IMR-90 (cell line): ENCODE measurements at regions not wholly inside any gene's neighbourhood (a gene's known extent, or its start where the extent isn't known, plus 50 kb on each side); places are given as distances from the start of the nearest gene placed in this dataset.

Source experiments
- ATAC-seq: fragments of 200-7000 bp; cut with Tn5 transposase; 2 replicates; pipeline ENCODE4 v1.9.1; 2020; ENCODE audit warnings: low read depth, mild to moderate bottlenecking, moderate library complexity
- BruUV-seq: library from RNA; stranded (reverse); fragments of 400-500 nt; replicated peaks from 2 replicates; lab custom pipeline; 2021; lab: Mats Ljungman, UMichigan
- CTCF ChIA-PET: fragments of 300-600 bp; formaldehyde crosslinking; extraction: SDS; loops from one replicate; lab custom pipeline; 2021; ENCODE audit warnings: antibody characterized with exemption; lab: Yijun Ruan, JAX
- POLR2A ChIA-PET: fragments of 300-600 bp; sonication (Branson Sonifier 250); formaldehyde crosslinking; loops from one replicate; lab custom pipeline; 2022; ENCODE audit warnings: antibody characterized with exemption; ENCODE audit not compliant: unreplicated experiment; lab: Charles Lee
- DNase-seq: peaks from one replicate; pipeline ENCODE4 v3.0.0; 2013
- H2AFZ ChIP-seq: replicated peaks from 2 replicates; pipeline ENCODE3; 2013; ENCODE audit warnings: low read length, mild to moderate bottlenecking; ENCODE audit not compliant: poor library complexity
- H2AK5ac ChIP-seq: 2 replicates; pipeline ENCODE4 v1.6.1; 2013; ENCODE audit warnings: low read depth, low read length, inconsistent platforms
- H2AK9ac ChIP-seq: replicated peaks from 2 replicates; pipeline ENCODE3; 2013; ENCODE audit warnings: mild to moderate bottlenecking, low read depth, low read length, moderate library complexity; ENCODE audit not compliant: poor library complexity
- H2BK120ac ChIP-seq: 2 replicates; pipeline ENCODE4 v1.6.1; 2013; ENCODE audit warnings: low read depth, low read length, inconsistent platforms
- H2BK15ac ChIP-seq: 3 replicates; pipeline ENCODE4 v1.6.1; 2013; ENCODE audit warnings: low read depth, low read length, inconsistent platforms
- H2BK20ac ChIP-seq: 2 replicates; pipeline ENCODE4 v1.6.1; 2013; ENCODE audit warnings: low read depth, mild to moderate bottlenecking, inconsistent platforms, low read length, moderate library complexity
- H2BK5ac ChIP-seq: 2 replicates; pipeline ENCODE4 v1.6.1; 2013; ENCODE audit warnings: mild to moderate bottlenecking, low read depth, low read length, inconsistent platforms; ENCODE audit not compliant: poor library complexity, severe bottlenecking
- H3K14ac ChIP-seq: replicated peaks from 2 replicates; pipeline ENCODE4 v1.6.1; 2013; ENCODE audit warnings: low read depth, low read length, inconsistent platforms
- H3K18ac ChIP-seq: 2 replicates; pipeline ENCODE4 v1.6.1; 2013; ENCODE audit warnings: low read depth, low read length, control low read depth
- H3K23ac ChIP-seq: 2 replicates; pipeline ENCODE4 v1.6.1; 2013; ENCODE audit warnings: low read depth, low read length, inconsistent platforms
- H3K27ac ChIP-seq: 2 replicates; pipeline ENCODE4 v1.5.1; 2013; ENCODE audit warnings: mild to moderate bottlenecking, control low read depth, low read length; ENCODE audit not compliant: insufficient read depth
- H3K27me3 ChIP-seq: 2 replicates; pipeline ENCODE4 v1.6.1; 2013; ENCODE audit warnings: low read length; ENCODE audit not compliant: control insufficient read depth, insufficient read depth
- H3K36me3 ChIP-seq: 2 replicates; pipeline ENCODE4 v1.6.1; 2013; ENCODE audit warnings: low read length, mixed read lengths; ENCODE audit not compliant: control insufficient read depth, insufficient read depth
- H3K4ac ChIP-seq: 2 replicates; pipeline ENCODE4 v1.6.1; 2013; ENCODE audit warnings: low read depth, low read length, inconsistent platforms
- H3K4me1 ChIP-seq: 2 replicates; pipeline ENCODE4 v1.6.1; 2013; ENCODE audit warnings: low read length, mixed read lengths; ENCODE audit not compliant: control insufficient read depth, insufficient read depth
- H3K4me2 ChIP-seq: 2 replicates; pipeline ENCODE4 v1.6.1; 2013; ENCODE audit warnings: low read depth, mild to moderate bottlenecking, control low read depth, low read length, moderate library complexity
- H3K4me3 ChIP-seq: 2 replicates; pipeline ENCODE4 v1.5.1; 2013; ENCODE audit warnings: low read depth, mild to moderate bottlenecking, control low read depth, low read length, moderate library complexity; ENCODE audit not compliant: insufficient read depth
- H3K56ac ChIP-seq: 2 replicates; pipeline ENCODE4 v1.6.1; 2013; ENCODE audit warnings: low read length, inconsistent platforms; ENCODE audit not compliant: insufficient read depth; ENCODE audit errors: extremely low read depth
- H3K79me1 ChIP-seq, 2 experiments: 2 replicates each; pipeline ENCODE4 v1.6.1; 2013; ENCODE audit warnings: low read length in 2 of 2, inconsistent platforms in 1 of 2, low read depth in 1 of 2
- H3K9ac ChIP-seq: 2 replicates; pipeline ENCODE4 v1.6.1; 2013; ENCODE audit warnings: low read depth, low read length, control low read depth
- H3K9me1 ChIP-seq: 2 replicates; pipeline ENCODE4 v1.6.1; 2013; ENCODE audit warnings: low read length, inconsistent platforms; ENCODE audit not compliant: insufficient read depth
- H3K9me3 ChIP-seq: 2 replicates; pipeline ENCODE4 v1.6.1; 2013; ENCODE audit warnings: low read length; ENCODE audit not compliant: control insufficient read depth, insufficient read depth
- H4K20me1 ChIP-seq: 2 replicates; pipeline ENCODE4 v1.6.1; 2013; ENCODE audit warnings: low read length, inconsistent platforms; ENCODE audit not compliant: insufficient read depth
- H4K5ac ChIP-seq: 2 replicates; pipeline ENCODE4 v1.6.1; 2013; ENCODE audit warnings: mild to moderate bottlenecking, low read depth, low read length, control low read depth
- H4K8ac ChIP-seq, 2 experiments: 2 replicates each; pipeline ENCODE4 v1.6.1; 2013; ENCODE audit warnings: low read depth in 2 of 2, low read length in 2 of 2, control low read depth in 1 of 2, inconsistent platforms in 1 of 2
- H4K91ac ChIP-seq: 2 replicates; pipeline ENCODE4 v1.6.1; 2013; ENCODE audit warnings: low read depth, low read length, inconsistent platforms; ENCODE audit not compliant: insufficient read depth
- BHLHE40 ChIP-seq: fragments of 150-350 bp; IDR thresholded peaks from 2 replicates; pipeline ENCODE4 v1.6.1; 2016; ENCODE audit warnings: mild to moderate bottlenecking, low read depth, low read length
- CHD1 ChIP-seq: IDR thresholded peaks from 2 replicates; pipeline ENCODE4 v1.6.1; 2012; ENCODE audit warnings: low read depth, low read length, improper control_type of control experiment
- CTCF ChIP-seq: conservative IDR thresholded peaks from 2 replicates; pipeline ENCODE4 v1.5.1; 2012; ENCODE audit warnings: mild to moderate bottlenecking, low read depth, low read length, improper control_type of control experiment
- ELK1 ChIP-seq: fragments of 150-350 bp; IDR thresholded peaks from 2 replicates; pipeline ENCODE4 v1.6.1; 2016; ENCODE audit warnings: low read depth, mild to moderate bottlenecking, low read length, moderate library complexity, borderline replicate concordance
- FOS ChIP-seq: fragments of 150-350 bp; IDR thresholded peaks from 2 replicates; pipeline ENCODE4 v1.6.1; 2016; ENCODE audit warnings: low read depth, low read length
- MAFK ChIP-seq: IDR thresholded peaks from 2 replicates; pipeline ENCODE4 v1.6.1; 2012; ENCODE audit warnings: low read depth, low read length, improper control_type of control experiment
- MAZ ChIP-seq: IDR thresholded peaks from 2 replicates; pipeline ENCODE4 v1.6.1; 2012; ENCODE audit warnings: low read depth, mild to moderate bottlenecking, low read length, improper control_type of control experiment, moderate library complexity, borderline replicate concordance
- MXI1 ChIP-seq: IDR thresholded peaks from 2 replicates; pipeline ENCODE4 v1.6.1; 2012; ENCODE audit warnings: low read depth, mild to moderate bottlenecking, low read length, moderate library complexity, borderline replicate concordance
- NFE2L2 ChIP-seq: fragments of 150-350 bp; IDR thresholded peaks from 2 replicates; pipeline ENCODE4 v1.6.1; 2016; ENCODE audit warnings: low read depth, mild to moderate bottlenecking, low read length
- POLR2A ChIP-seq: IDR thresholded peaks from 2 replicates; pipeline ENCODE4 v1.6.1; 2012; ENCODE audit warnings: mild to moderate bottlenecking, low read depth, low read length
- RAD21 ChIP-seq: IDR thresholded peaks from 2 replicates; pipeline ENCODE4 v1.6.1; 2012; ENCODE audit warnings: low read length, improper control_type of control experiment
- RCOR1 ChIP-seq: IDR thresholded peaks from 2 replicates; pipeline ENCODE4 v1.6.1; 2012; ENCODE audit warnings: mild to moderate bottlenecking, low read length, improper control_type of control experiment; ENCODE audit not compliant: insufficient replicate concordance
- RFX5 ChIP-seq: IDR thresholded peaks from 2 replicates; pipeline ENCODE4 v1.8.0; 2012; ENCODE audit warnings: low read depth, mild to moderate bottlenecking, low read length, moderate library complexity
- SMC3 ChIP-seq: fragments of 150-350 bp; IDR thresholded peaks from 2 replicates; pipeline ENCODE4 v1.6.1; 2016; ENCODE audit warnings: low read depth, mild to moderate bottlenecking, antibody characterized with exemption, low read length, moderate library complexity
- USF2 ChIP-seq: fragments of 150-350 bp; IDR thresholded peaks from 2 replicates; pipeline ENCODE4 v1.6.1; 2017; ENCODE audit warnings: mild to moderate bottlenecking, antibody characterized with exemption, low read length, low read depth
- WGBS, 2 experiments: methylation state at CpG; one replicate each; pipeline versions ENCODE4 v1.1.5 to v1.1.7; 2013; ENCODE audit warnings: missing lambda C conversion rate in 2 of 2; ENCODE audit not compliant: insufficient read length in 1 of 2; ENCODE audit errors: extremely low coverage in 2 of 2; 5-methylcytosine and 5-hydroxymethylcytosine counted together
- dilution Hi-C: fragments of 300-500 bp; cut with HindIII; formaldehyde crosslinking; loops from one replicate; pipeline ENCODE4 v1.14.3; 2018; ENCODE audit warnings: low sequenced_read_pairs; ENCODE audit not compliant: unreplicated experiment
- in situ Hi-C: fragments of 300-500 bp; cut with MboI; formaldehyde crosslinking; loops from 3 replicates; pipeline ENCODE4 v1.14.3; 2019; ENCODE audit warnings: low sequenced_read_pairs, inconsistent platforms, mixed read lengths
- intact Hi-C: fragments of 100-400 bp; cut with micrococcal nuclease; formaldehyde crosslinking; loops from 2 replicates; pipeline ENCODE4 v1.10.0; 2022

- H3K4ac ChIP-seq: no peak overlapping the region
- no peaks in the 10 kb centered on the region for H3K4me1 ChIP-seq
- no TSS peak for BruUV-seq
- H3K27ac ChIP-seq: no peak overlapping the region
- H3K9me1 ChIP-seq: no peaks in the 10 kb centered on the region
- intact Hi-C loops (no loop called here), dilution Hi-C loops (no loop called here), in situ Hi-C loops (no loop called here)
- no peak overlapping the region for H4K5ac ChIP-seq
- H3K9me3 ChIP-seq: no peaks in the 10 kb centered on the region
- no CpG with 5 or more reads among the region's 5 CpGs for WGBS, 2 experiments
- no peak overlapping the region for H3K4me3 ChIP-seq
- no peak overlapping the region for H2BK120ac ChIP-seq
- no peaks in the 10 kb centered on the region for H4K20me1 ChIP-seq
- ChIA-PET POLR2A (no interaction called here), CTCF (no interaction called here)
- H3K79me1 ChIP-seq: no peaks in the 10 kb centered on the region
- no peak overlapping the region for H3K14ac ChIP-seq
- ATAC-seq (no peak), DNase-seq (no peak)
- H3K9ac ChIP-seq: no peak overlapping the region
- H4K91ac ChIP-seq: no peak overlapping the region
- H3K4me2 ChIP-seq: no peak overlapping the region
- H2BK20ac ChIP-seq: no peak overlapping the region
- no peak overlapping the region for H3K23ac ChIP-seq
- H2BK5ac ChIP-seq: no peak overlapping the region
- H3K36me3 ChIP-seq: no peaks in the 10 kb centered on the region
- no peak overlapping the region for H2AK9ac ChIP-seq
- no peaks in the 10 kb centered on the region for H3K27me3 ChIP-seq
- H4K8ac ChIP-seq: no peak overlapping the region
- H3K18ac ChIP-seq: no peak overlapping the region
- no peak overlapping the region for H2AK5ac ChIP-seq
- no peak overlapping the region for H2AFZ ChIP-seq
- H3K56ac ChIP-seq: no peak overlapping the region
- TF ChIP-seq RFX5 (no peak), MAFK (no peak), FOS (no peak), ELK1 (no peak), RAD21 (no peak), SMC3 (no peak), POLR2A (no peak), USF2 (no peak), MXI1 (no peak), MAZ (no peak), CTCF (no peak), NFE2L2 (no peak), BHLHE40 (no peak), CHD1 (no peak), RCOR1 (no peak)
- H2BK15ac ChIP-seq: no peak overlapping the region
Observed at GRCh38 chr1:30314591-30314990, 408.8 kb downstream of the MATN1 start.
